ENCODE measurements at regions not wholly inside any gene's neighbourhood (a gene's known extent, or its start where the extent isn't known, plus 50 kb on each side); places are given as distances from the start of the nearest gene placed in this dataset.

DNA sequence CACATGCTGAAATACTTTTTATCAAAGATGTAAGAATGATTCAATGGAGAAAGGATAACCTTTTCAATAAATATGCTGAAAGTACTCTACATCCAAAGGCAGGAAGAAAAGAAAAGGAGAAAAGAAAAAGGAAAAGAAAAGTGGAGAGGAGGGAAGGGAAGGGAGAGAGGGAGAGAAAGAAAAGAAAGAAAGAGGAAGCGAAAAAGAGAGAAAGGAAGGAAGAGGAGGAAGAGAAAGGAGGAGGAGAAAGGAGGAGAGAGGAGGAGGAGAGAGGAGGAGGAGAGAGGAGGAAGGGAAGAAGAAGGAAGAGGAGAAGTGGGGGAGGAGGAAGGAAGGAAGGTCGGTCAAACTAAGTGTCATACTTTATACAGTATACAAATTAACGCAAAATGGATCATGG, 297.4 kb upstream of the HSF2 start:
- ChIA-PET CTCF (no interaction called here), POLR2A (no interaction called here), SMC1A (ENCODE audit: uncharacterized antibody, unreplicated experiment) (interaction anchor here (0.6 kb wide), 1 partner anchor 18 kb away, joined by 3 read pairs; no protein-coding TSS in a partner anchor), RAD21 (ENCODE audit: unreplicated experiment) (no interaction called here)
- WGBS (ENCODE audit: insufficient coverage, insufficient replicate concordance, low lambda C conversion rate, missing lambda C conversion rate): 4% methylated on average over 3 of the region's 3 CpGs
- Histone ChIP-seq H3K4me3 (no peak overlapping the region), H3K27ac (ENCODE audit: control insufficient read depth, insufficient read depth) (no peak overlapping the region), H3K79me2 (ENCODE audit: control insufficient read depth, insufficient read depth, low read length) (no peaks in the 10 kb centered on the region), H3K36me3 (ENCODE audit: control insufficient read depth in 2 of 2, insufficient read depth in 2 of 2, low read length in 1 of 2) (no peaks in the 10 kb centered on the region), H2AFZ (ENCODE audit: control insufficient read depth, low read depth, low read length) (no peak overlapping the region), H3K27me3 (replicated peaks in 1 of 2; ENCODE audit: control insufficient read depth in 2 of 2, insufficient read depth in 2 of 2, low read length in 1 of 2) (no peaks in the 10 kb centered on the region), H3K4me2 (ENCODE audit: control insufficient read depth, insufficient read depth) (no peak overlapping the region), H4K20me1 (ENCODE audit: control insufficient read depth, insufficient read depth) (no peaks in the 10 kb centered on the region), H3K4me1 (ENCODE audit: control insufficient read depth, insufficient read depth, low read length) (no peaks in the 10 kb centered on the region), H3K9ac (ENCODE audit: control insufficient read depth, insufficient read depth, low read length) (no peak overlapping the region), H3K9me3 (replicated peaks; ENCODE audit: control insufficient read depth, insufficient read depth, low read length) (no peaks in the 10 kb centered on the region)
- in situ Hi-C loops (cut with MboI) (no loop called here), intact Hi-C loops (cut with micrococcal nuclease; ENCODE audit: unreplicated experiment) (no loop called here)
- ATAC-seq (no peak), FAIRE-seq (no peak), DNase-seq (ENCODE audit: low read depth, low spot score) (no peak)
- TF ChIP-seq, protein P1, sequence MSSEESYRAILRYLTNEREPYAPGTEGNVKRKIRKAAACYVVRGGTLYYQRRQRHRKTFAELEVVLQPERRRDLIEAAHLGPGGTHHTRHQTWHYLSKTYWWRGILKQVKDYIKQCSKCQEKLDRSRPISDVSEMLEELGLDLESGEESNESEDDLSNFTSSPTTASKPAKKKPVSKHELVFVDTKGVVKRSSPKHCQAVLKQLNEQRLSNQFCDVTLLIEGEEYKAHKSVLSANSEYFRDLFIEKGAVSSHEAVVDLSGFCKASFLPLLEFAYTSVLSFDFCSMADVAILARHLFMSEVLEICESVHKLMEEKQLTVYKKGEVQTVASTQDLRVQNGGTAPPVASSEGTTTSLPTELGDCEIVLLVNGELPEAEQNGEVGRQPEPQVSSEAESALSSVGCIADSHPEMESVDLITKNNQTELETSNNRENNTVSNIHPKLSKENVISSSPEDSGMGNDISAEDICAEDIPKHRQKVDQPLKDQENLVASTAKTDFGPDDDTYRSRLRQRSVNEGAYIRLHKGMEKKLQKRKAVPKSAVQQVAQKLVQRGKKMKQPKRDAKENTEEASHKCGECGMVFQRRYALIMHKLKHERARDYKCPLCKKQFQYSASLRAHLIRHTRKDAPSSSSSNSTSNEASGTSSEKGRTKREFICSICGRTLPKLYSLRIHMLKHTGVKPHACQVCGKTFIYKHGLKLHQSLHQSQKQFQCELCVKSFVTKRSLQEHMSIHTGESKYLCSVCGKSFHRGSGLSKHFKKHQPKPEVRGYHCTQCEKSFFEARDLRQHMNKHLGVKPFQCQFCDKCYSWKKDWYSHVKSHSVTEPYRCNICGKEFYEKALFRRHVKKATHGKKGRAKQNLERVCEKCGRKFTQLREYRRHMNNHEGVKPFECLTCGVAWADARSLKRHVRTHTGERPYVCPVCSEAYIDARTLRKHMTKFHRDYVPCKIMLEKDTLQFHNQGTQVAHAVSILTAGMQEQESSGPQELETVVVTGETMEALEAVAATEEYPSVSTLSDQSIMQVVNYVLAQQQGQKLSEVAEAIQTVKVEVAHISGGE (CRISPR knock-in tag; IDR thresholded peaks at IDR 0.05): no peak
- TF ChIP-seq MYC (IDR thresholded peaks at IDR 0.05; ENCODE audit: insufficient read depth, insufficient read length, insufficient replicate concordance, low read length, severe bottlenecking) (no peak), CBX3 (IDR thresholded peaks at IDR 0.05; ENCODE audit: borderline replicate concordance, low read depth) (no peak), IKZF1 (conservative IDR thresholded peaks at IDR 0.05) (no peak), MTA2 (IDR thresholded peaks at IDR 0.05; ENCODE audit: low read depth) (no peak), BACH1 (IDR thresholded peaks at IDR 0.05; ENCODE audit: borderline replicate concordance) (no peak), RB1 (IDR thresholded peaks at IDR 0.05; ENCODE audit: borderline replicate concordance) (no peak), RAD51 (IDR thresholded peaks at IDR 0.05) (no peak)
- TF ChIP-seq, protein P2, sequence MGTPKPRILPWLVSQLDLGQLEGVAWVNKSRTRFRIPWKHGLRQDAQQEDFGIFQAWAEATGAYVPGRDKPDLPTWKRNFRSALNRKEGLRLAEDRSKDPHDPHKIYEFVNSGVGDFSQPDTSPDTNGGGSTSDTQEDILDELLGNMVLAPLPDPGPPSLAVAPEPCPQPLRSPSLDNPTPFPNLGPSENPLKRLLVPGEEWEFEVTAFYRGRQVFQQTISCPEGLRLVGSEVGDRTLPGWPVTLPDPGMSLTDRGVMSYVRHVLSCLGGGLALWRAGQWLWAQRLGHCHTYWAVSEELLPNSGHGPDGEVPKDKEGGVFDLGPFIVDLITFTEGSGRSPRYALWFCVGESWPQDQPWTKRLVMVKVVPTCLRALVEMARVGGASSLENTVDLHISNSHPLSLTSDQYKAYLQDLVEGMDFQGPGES (IDR thresholded peaks at IDR 0.05): no peak
- no TSS peak for BruUV-seq (replicated peaks)

Data from GM12878 (cell line).